Immature natural killer cell (primary cell): ENCODE measurements at regions not wholly inside any gene's neighbourhood (a gene's known extent, or its start where the extent isn't known, plus 50 kb on each side); places are given as distances from the start of the nearest gene placed in this dataset.

Experiments
- DNase-seq, 3 donors: peaks; one replicate each; pipeline ENCODE4 v3.0.0; 2022; ENCODE audit warnings: mixed read lengths in 1 of 3
- H3K27ac Mint-ChIP-seq, 6 donors: one replicate each; pipeline ENCODE4 v1.8.0; 2020; ENCODE audit warnings: mixed read lengths in 6 of 6, mild to moderate bottlenecking in 5 of 6, inconsistent platforms in 4 of 6, moderate library complexity in 3 of 6
- H3K27me3 Mint-ChIP-seq, 3 donors: one replicate each; pipeline ENCODE4 v1.8.0; 2020 to 2021; ENCODE audit warnings: low read depth in 3 of 3, mild to moderate bottlenecking in 3 of 3, mixed read lengths in 3 of 3, moderate library complexity in 3 of 3, inconsistent platforms in 1 of 3
- H3K36me3 Mint-ChIP-seq, 3 donors: one replicate each; pipeline ENCODE4 v1.8.0; 2020; ENCODE audit warnings: mixed read lengths in 3 of 3, inconsistent platforms in 2 of 3, mild to moderate bottlenecking in 2 of 3
- H3K4me1 Mint-ChIP-seq, 2 donors: one replicate each; pipeline ENCODE4 v1.8.0; 2020; ENCODE audit warnings: inconsistent platforms in 2 of 2, mild to moderate bottlenecking in 2 of 2, mixed read lengths in 2 of 2, moderate library complexity in 1 of 2
- H3K4me3 Mint-ChIP-seq, 5 donors: one replicate each; pipeline ENCODE4 v1.8.0; 2020; ENCODE audit warnings: mild to moderate bottlenecking in 5 of 5, mixed read lengths in 5 of 5, inconsistent platforms in 3 of 5, moderate library complexity in 3 of 5
- H3K9me3 Mint-ChIP-seq, 6 donors: one replicate each; pipeline ENCODE4 v1.8.0; 2020; ENCODE audit warnings: mild to moderate bottlenecking in 6 of 6, mixed read lengths in 6 of 6, inconsistent platforms in 4 of 6, moderate library complexity in 3 of 6

GRCh38 chr16:64406770-64407181 lies 715.1 kb downstream of the CDH11 start:
- no peak overlapping the region for H3K4me3 Mint-ChIP-seq
- no peak overlapping the region for H3K27ac Mint-ChIP-seq
- peaks cover 1 to 52% (median 17%) of the 10 kb centered on the region in 6 donors for H3K9me3 Mint-ChIP-seq
- H3K27me3 Mint-ChIP-seq, result no peaks in the 10 kb centered on the region
- H3K36me3 Mint-ChIP-seq, result peaks cover 0 to 1% (median 0%) of the 10 kb centered on the region in 3 donors
- no peak for DNase-seq
- H3K4me1 Mint-ChIP-seq, result no peaks in the 10 kb centered on the region

DNA sequence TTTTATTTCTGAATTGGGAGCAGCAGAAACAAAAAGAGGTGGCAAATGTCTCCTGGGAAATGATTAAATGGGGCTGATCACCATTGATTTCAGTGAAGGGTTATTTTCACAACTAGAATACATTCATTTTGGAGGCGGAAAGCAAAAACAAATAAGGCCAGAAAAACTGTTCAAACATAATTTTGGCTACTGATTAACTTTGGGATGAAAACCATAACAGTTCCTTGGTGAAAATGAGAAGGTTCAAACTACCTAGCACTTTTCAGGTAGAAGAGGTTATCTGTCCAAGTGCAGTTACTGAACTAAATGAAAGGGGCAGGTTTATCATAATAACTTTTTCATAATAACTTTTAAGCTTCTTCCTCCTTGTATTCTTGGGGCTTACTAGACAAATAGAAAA lies 718.5 kb downstream of the CDH11 start:
- H3K4me1 Mint-ChIP-seq, result no peaks in the 10 kb centered on the region
- H3K27ac Mint-ChIP-seq, result no peak overlapping the region
- H3K27me3 Mint-ChIP-seq, result peaks cover 0 to 2% (median 0%) of the 10 kb centered on the region in 3 donors
- no peaks in the 10 kb centered on the region for H3K36me3 Mint-ChIP-seq
- peaks cover 0 to 54% (median 15%) of the 10 kb centered on the region in 6 donors for H3K9me3 Mint-ChIP-seq
- DNase-seq, result no peak
- no peak overlapping the region for H3K4me3 Mint-ChIP-seq

DNA sequence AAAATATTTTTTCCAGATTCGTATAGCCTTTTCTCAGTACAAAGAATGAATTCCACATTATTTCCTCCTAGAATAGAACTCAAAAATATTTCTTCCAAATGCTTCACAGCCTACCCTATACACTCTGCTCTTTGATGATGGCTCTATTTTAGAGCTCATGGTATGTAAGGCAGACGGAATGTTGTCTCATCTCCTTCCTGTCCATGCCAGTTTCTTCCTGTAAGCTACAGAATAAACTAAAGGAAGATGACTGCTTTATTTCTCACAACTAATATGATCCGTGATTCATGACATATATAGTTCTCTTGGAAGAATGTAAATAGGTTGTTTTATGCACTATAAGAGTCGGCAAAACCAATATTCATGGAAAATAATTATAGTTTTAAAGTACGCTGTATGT lies 723.1 kb downstream of the CDH11 start:
- DNase-seq, result no peak
- Mint-ChIP-seq H3K27me3 (peaks cover 0 to 2% (median 0%) of the 10 kb centered on the region in 3 donors), H3K4me1 (no peaks in the 10 kb centered on the region), H3K4me3 (no peak overlapping the region), H3K9me3 (peaks cover 4 to 52% (median 11%) of the 10 kb centered on the region in 6 donors), H3K36me3 (no peaks in the 10 kb centered on the region), H3K27ac (no peak overlapping the region)

DNA sequence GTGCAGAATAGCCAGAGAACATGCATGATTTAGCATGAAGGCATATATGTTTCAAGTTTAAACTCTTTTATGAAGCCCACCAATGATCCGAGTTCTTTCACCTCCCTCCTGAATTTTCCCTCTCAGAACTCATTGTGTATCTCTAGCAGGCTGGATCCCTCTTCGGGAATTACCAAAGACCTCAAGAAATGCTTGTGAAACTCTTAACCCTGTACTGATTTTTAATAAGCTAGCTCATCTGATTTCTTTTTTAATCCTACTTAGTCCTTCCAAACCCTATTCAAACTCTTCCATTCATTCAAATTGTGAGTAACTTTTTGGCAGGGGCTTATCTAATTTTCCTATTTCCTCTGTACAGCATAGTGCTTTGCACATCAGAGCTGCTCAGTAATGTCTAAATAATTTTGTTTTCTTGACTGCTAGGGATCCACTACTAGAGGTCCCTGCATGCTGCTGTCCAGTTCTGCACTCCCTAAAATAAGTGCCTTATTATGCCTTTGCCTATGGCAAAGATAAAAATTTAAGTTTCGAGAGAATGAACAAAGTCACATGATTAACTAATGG lies 723.8 kb downstream of the CDH11 start:
- H3K27ac Mint-ChIP-seq, result no peak overlapping the region
- H3K4me1 Mint-ChIP-seq, result no peaks in the 10 kb centered on the region
- H3K4me3 Mint-ChIP-seq, result no peak overlapping the region
- peaks cover 5 to 44% (median 10%) of the 10 kb centered on the region in 6 donors for H3K9me3 Mint-ChIP-seq
- peaks cover 0 to 2% (median 0%) of the 10 kb centered on the region in 3 donors for H3K27me3 Mint-ChIP-seq
- H3K36me3 Mint-ChIP-seq, result no peaks in the 10 kb centered on the region
- DNase-seq, result no peak

- H3K4me3 Mint-ChIP-seq, result no peak overlapping the region
- no peaks in the 10 kb centered on the region for H3K36me3 Mint-ChIP-seq
- H3K27me3 Mint-ChIP-seq, result peaks cover 0 to 2% (median 0%) of the 10 kb centered on the region in 3 donors
- H3K27ac Mint-ChIP-seq, result no peak overlapping the region
- H3K4me1 Mint-ChIP-seq, result no peaks in the 10 kb centered on the region
- peaks cover 5 to 40% (median 8%) of the 10 kb centered on the region in 6 donors for H3K9me3 Mint-ChIP-seq
- no peak for DNase-seq
These were observed 724.8 kb downstream of the CDH11 start for GRCh38 chr16:64397042-64397441.

DNA sequence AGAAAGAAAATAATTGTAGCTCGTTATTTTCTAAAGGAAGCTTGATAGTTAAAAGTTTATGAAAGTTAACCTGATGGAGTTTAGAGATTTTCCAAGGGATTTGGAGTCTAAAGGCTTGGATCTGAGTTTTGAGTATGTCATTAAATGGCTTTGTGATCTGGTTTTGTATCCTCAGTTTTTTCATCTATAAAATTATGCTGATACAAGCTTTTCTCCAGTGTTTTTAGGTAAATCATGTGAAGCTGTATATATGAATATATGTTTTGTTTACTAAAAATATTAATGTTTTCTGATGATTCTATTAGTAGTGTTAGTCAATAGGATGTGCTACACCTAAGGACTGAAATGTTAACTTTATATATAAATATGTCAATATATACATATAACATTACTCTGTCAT lies 727.8 kb downstream of the CDH11 start:
- Mint-ChIP-seq H3K4me3 (no peak overlapping the region), H3K36me3 (peaks cover 0 to 3% (median 0%) of the 10 kb centered on the region in 3 donors), H3K4me1 (no peaks in the 10 kb centered on the region), H3K27ac (no peak overlapping the region), H3K27me3 (peaks cover 0 to 2% (median 0%) of the 10 kb centered on the region in 3 donors), H3K9me3 (peaks cover 5 to 39% (median 11%) of the 10 kb centered on the region in 6 donors)
- DNase-seq, result no peak

GRCh38 chr16:64392456-64392855 lies 729.4 kb downstream of the CDH11 start:
- peaks cover 0 to under 1% (median 0%) of the 10 kb centered on the region in 3 donors for H3K27me3 Mint-ChIP-seq
- H3K4me3 Mint-ChIP-seq, result no peak overlapping the region
- H3K27ac Mint-ChIP-seq, result no peak overlapping the region
- peaks cover 3 to 33% (median 12%) of the 10 kb centered on the region in 6 donors for H3K9me3 Mint-ChIP-seq
- no peak for DNase-seq
- H3K4me1 Mint-ChIP-seq, result no peaks in the 10 kb centered on the region
- peaks cover 0 to 3% (median 0%) of the 10 kb centered on the region in 3 donors for H3K36me3 Mint-ChIP-seq

- H3K27ac Mint-ChIP-seq, result no peak overlapping the region
- DNase-seq, result no peak
- H3K27me3 Mint-ChIP-seq, result peaks cover 0 to 2% (median 0%) of the 10 kb centered on the region in 3 donors
- peaks cover 0 to 8% (median 5%) of the 10 kb centered on the region in 3 donors for H3K36me3 Mint-ChIP-seq
- no peaks in the 10 kb centered on the region for H3K4me1 Mint-ChIP-seq
- no peak overlapping the region for H3K4me3 Mint-ChIP-seq
- H3K9me3 Mint-ChIP-seq, result peaks cover 2 to 34% (median 15%) of the 10 kb centered on the region in 6 donors
These were observed 730.7 kb downstream of the CDH11 start for GRCh38 chr16:64391063-64391600.

DNA sequence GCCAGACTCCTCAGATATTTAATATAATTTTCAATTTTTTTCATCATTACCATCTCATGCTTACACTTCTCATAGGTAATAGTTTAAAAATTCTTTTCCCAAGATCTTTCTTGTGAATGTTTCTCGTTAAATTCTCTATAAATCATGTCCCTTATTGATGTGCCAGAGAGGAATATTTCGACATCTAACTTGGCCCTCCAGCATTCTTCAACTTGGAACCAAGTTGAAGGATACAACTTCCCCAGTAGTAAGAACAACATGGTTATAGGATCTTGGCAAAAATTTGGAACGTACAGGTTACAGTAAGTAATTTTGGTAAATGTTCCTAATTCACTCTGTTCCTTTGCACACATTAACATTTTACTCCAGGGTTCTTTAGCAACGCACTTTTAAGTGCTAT lies 731.8 kb downstream of the CDH11 start:
- Mint-ChIP-seq H3K36me3 (peaks cover 0 to 10% (median 5%) of the 10 kb centered on the region in 3 donors), H3K4me1 (no peaks in the 10 kb centered on the region), H3K27ac (no peak overlapping the region), H3K9me3 (peaks cover 2 to 43% (median 18%) of the 10 kb centered on the region in 6 donors), H3K27me3 (peaks cover 0 to 2% (median 0%) of the 10 kb centered on the region in 3 donors), H3K4me3 (no peak overlapping the region)
- DNase-seq, result no peak

- Mint-ChIP-seq H3K36me3 (peaks cover 0 to 7% (median 5%) of the 10 kb centered on the region in 3 donors), H3K4me3 (no peak overlapping the region), H3K27me3 (peaks cover 0 to 2% (median 1%) of the 10 kb centered on the region in 3 donors), H3K27ac (no peak overlapping the region), H3K9me3 (peaks cover 2 to 57% (median 14%) of the 10 kb centered on the region in 6 donors), H3K4me1 (no peaks in the 10 kb centered on the region)
- no peak for DNase-seq
These were observed 737.2 kb downstream of the CDH11 start for GRCh38 chr16:64384636-64385035.

GRCh38 chr16:64381979-64382378 lies 739.9 kb downstream of the CDH11 start:
- no peak for DNase-seq
- no peaks in the 10 kb centered on the region for H3K4me1 Mint-ChIP-seq
- H3K4me3 Mint-ChIP-seq, result no peak overlapping the region
- H3K9me3 Mint-ChIP-seq, result peaks cover 4 to 64% (median 14%) of the 10 kb centered on the region in 6 donors
- H3K27me3 Mint-ChIP-seq, result peaks cover 0 to 1% (median 0%) of the 10 kb centered on the region in 3 donors
- H3K36me3 Mint-ChIP-seq, result peaks cover 0 to 7% (median 5%) of the 10 kb centered on the region in 3 donors
- H3K27ac Mint-ChIP-seq, result no peak overlapping the region

DNA sequence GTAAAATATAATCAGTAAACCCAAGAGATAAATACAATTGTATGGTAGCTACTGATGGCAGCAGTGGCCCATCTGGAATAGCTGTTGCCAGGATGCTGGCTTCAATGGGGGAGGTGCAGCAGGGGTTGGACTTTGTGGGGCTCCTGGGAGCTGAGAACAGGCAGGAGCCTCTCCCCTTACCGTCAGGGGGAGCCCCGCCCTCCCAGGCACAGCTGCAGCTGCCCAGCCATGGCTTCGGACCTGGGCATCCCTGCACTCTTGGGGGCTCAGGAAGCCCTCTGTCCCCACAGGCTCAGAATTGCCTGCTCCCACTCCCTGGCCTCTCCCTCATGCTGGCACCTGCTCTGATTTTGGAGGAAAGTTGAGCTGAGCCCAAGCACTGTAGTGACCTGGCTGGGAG lies 741.1 kb downstream of the CDH11 start:
- Mint-ChIP-seq H3K27me3 (peaks cover 0 to 1% (median 0%) of the 10 kb centered on the region in 3 donors), H3K4me3 (no peak overlapping the region), H3K9me3 (peaks cover 2 to 61% (median 7%) of the 10 kb centered on the region in 6 donors), H3K36me3 (no peaks in the 10 kb centered on the region), H3K27ac (no peak overlapping the region), H3K4me1 (no peaks in the 10 kb centered on the region)
- no peak for DNase-seq

DNA sequence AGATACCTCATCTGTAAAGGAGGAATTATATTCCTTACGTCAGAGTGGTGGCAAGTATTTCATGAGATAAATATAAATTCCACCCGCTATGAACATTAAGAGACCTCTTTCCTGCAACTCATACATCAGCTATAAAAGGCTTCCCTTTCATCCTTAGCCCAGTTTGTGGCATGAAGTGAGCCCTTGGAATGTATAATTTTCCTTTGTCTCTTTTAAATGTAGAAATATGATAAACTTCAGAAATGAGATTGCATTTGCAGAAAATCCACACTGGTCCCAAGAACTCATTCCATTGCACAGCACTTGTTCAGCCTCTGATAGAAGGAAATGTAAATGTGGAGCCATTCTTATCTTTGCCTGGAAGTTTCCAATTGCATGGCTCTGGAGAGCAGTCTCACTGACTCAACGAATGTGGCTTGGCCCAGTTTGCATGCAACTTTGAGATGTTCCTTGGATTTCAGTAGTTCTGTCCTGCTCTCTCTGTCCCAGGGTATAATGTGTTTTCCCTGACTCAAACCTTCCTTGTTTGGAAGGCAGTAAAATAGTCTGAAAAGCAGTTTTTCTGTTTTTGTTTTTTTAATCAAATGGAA lies 746.4 kb downstream of the CDH11 start:
- H3K27ac Mint-ChIP-seq, result no peak overlapping the region

DNA sequence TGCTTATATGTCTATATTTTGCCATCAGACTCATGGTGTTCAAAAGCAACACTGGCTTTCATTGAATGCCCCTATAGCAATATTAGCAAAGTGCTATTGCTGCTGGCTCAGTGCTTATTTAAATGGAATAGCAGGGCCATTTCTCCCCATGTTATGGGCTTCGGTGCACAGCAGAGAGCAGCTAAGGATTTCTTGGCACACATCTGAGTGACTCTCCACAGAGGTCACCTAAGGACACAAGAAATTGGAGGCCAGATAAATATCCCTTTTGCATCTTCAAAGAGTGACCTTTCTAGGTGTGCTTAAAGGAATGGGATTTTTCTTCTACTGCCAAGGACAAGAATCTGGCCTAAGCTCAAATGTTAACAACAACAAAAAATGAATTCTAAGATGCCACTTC lies 751.8 kb downstream of the CDH11 start:
- no peaks in the 10 kb centered on the region for H3K36me3 Mint-ChIP-seq
- DNase-seq, result no peak
- no peak overlapping the region for H3K4me3 Mint-ChIP-seq
- H3K9me3 Mint-ChIP-seq, result peaks cover 2 to 16% (median 7%) of the 10 kb centered on the region in 6 donors
- no peaks in the 10 kb centered on the region for H3K27me3 Mint-ChIP-seq
- no peak overlapping the region for H3K27ac Mint-ChIP-seq
- no peaks in the 10 kb centered on the region for H3K4me1 Mint-ChIP-seq

More for the DNA sequence above, 746.4 kb downstream of the CDH11 start:
- Mint-ChIP-seq H3K36me3 (no peaks in the 10 kb centered on the region), H3K27me3 (no peaks in the 10 kb centered on the region), H3K9me3 (peaks cover 3 to 44% (median 10%) of the 10 kb centered on the region in 6 donors), H3K4me1 (no peaks in the 10 kb centered on the region), H3K4me3 (no peak overlapping the region)
- DNase-seq, result no peak
